ENCODE measurements at regions not wholly inside any gene's neighbourhood (a gene's known extent, or its start where the extent isn't known, plus 50 kb on each side); places are given as distances from the start of the nearest gene placed in this dataset.

GRCh38 chr4:31984872-31985271 is 1264.7 kb downstream of the PCDH7 start:
- TF ChIP-seq CTCF (IDR thresholded peaks at IDR 0.05), result no peak
- TF ChIP-seq ZFX (IDR thresholded peaks at IDR 0.05; ENCODE audit: borderline replicate concordance), result no peak

All from 22Rv1 (cell line).